Activated CD8-positive, alpha-beta memory T cell treated with anti-CD3 and anti-CD28 coated beads, Interleukin-2, amount 50 U/mL, for 48 hours (primary cell): ENCODE measurements at regions not wholly inside any gene's neighbourhood (a gene's known extent, or its start where the extent isn't known, plus 50 kb on each side); places are given as distances from the start of the nearest gene placed in this dataset.
"Not testable (repeated sequence)": the region's sequence is repeated elsewhere in the genome, so short reads cannot be mapped to it uniquely, and the experiment has no call there.

Source experiments
- DNase-seq: peaks from one replicate; pipeline ENCODE4 v3.0.0-alpha.2; 2020

DNA sequence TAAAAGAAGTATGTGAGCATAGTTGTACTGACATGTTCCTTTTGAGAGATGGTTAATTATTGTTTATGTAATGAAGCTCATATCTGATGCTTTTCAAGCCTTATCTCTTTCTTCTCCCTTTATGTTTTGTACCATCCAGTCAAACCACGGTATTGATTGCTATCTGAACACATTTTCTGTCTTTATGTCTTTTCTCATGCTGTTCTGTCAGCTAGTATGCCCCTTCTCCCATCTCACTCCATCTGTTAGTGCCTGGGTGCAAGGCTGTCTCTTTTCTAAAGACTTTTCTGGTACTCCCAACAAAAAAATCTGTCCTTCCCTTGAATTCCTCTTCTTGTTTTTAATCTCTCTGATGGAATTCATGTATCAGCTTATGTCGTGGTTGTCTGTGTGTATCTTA, 883.8 kb upstream of the IGFBP7 start:
- DNase-seq, result no peak

DNA sequence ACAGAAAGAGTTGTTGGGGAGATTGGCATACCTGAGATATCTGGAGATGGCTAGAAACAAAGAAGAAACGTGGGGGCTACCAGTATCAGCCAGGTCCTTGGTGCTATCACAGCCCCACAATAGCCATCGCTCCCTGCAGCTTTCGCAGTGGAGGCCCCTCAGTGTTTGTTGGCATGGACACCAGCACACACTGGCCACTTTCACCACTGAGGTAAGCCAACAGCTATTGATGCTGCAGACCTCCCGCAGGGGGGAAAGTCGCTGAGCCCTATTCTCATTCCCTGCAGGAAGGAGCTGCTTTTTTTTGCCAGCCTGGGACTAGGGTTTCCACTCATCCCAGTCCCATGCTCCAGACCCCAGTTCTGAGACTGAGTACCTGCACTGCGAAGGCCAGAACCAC, 879.2 kb upstream of the IGFBP7 start:
- DNase-seq, result no peak

DNA sequence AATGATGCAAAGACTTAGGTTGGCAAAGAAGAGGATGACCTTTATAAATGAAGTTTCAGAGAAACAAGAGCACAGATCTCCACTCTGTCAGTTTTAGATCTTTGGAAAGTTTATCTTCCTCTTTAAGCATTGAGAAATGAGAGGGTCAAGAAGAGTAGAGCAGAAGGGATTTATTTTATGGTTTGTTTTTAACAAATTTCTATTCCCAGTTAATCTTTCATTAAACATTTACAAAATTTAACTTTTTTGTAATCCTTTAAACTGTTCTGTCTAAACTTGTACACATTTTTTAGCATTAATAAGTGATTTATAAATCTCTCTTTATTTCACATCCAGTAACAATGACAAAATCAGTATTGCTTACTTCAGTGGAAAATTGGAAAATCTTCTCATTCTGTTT, 875.0 kb upstream of the IGFBP7 start:
- DNase-seq, result no peak

DNA sequence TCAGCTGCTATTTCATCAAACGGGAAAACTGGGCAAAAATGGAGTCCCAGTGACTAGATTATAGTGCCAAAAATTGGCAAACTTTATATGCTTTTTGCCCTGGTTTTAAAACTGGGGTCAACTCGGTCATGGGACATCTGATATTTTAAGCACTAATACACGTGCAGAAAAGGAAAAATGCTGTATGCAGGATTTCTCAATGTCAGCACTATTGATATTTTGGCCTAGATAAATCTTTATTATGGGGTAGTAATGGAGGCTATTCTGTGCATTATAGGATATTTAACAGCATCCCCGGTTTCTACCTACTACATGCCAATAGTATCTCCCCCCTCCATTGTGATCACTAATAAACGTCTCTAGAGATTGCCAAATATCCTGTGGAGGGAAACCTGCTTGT, 870.9 kb upstream of the IGFBP7 start:
- DNase-seq, result no peak

DNA sequence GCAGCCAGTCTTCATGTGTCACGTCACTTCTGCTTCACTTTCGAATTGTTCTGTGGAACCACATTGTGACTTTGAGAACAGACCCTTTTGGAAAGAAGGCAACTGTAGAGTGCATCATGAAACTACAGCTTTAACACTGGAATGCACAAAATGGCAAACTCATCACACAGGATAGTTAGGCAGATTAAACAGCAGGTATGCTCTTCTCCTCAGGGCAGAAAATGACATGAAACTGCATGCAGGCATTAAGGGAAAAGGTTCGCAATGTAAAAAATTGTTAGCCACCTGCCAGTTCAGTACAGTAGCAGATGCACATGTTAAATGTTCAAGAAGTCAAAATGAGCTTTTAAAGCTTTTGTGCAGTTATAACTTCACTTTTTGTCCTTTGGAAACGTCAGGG, 864.6 kb upstream of the IGFBP7 start:
- no peak for DNase-seq

DNA sequence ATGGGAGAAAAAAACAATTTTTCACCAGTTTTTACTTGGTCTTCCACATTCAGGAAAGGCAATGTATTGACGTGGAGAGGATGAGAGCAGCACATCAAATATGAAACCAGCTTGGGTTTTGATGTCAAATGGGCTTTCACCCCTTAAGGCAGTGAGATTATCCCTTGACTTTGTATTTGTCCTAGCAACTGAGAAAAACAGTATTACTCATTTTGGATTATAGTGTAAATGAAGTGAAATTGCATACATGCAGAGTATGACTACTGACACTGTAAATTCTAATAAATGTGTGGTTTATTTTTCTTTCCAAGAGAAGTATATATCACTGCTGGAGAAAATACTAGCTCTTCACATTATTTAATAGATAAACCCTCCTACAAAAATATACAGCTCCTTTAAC, 863.6 kb upstream of the IGFBP7 start:
- DNase-seq, result no peak

DNA sequence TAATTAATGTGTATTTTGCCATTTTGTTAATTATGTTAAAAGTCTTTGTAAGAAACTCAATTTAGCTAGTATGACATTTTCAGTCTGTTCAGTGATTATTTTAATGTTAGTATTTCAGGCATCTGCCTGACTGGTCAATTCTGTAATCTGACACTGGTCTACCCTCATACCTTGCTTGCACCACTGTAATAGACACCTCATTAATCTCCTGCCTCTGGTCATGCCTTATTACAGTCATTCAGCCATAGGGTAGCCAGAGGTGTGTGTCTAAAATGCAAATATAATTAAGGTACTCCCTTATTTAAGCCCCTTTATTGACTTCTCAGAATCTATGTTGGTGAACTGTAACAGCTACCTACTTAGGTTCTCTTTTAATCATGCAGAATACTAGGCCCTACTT, 861.1 kb upstream of the IGFBP7 start:
- DNase-seq, result no peak

DNA sequence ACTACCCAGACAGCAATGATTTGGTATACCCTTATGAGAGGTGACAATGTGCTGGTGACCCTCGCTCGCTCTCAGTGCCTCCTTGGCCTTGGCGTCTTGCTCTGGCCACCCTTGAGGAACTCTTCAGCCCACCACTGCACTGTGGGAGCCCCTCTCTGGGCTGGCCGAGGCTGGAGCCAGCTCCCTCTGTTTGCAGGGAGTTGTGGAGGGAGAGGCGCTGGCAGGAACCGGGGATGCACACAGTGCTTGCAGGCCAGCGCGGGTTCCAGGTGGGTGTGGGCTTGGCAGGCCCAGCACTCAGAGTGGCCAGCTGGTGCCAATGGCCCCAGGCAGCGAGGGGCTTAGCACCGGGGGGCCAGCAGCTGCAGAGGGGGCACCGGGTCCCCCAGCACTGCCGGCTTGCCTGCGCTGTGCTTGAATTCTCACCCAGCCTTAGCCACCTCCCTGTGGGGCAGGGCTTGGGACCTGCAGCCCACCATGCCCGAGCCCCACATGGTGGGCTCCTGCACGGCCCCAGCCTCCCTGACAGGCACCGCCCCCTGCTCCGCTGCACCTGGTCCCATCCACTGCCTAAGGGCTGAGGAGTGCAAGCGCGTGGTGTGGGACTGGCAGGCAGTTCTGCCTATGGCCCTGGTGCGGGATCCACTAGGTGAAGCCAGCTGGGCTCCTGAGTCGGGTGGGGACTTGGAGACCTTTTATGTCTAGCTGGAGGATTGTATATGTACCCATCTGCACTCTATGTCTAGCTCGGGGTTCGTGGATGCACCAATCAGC, 857.0 kb upstream of the IGFBP7 start:
- DNase-seq, result no peak

DNA sequence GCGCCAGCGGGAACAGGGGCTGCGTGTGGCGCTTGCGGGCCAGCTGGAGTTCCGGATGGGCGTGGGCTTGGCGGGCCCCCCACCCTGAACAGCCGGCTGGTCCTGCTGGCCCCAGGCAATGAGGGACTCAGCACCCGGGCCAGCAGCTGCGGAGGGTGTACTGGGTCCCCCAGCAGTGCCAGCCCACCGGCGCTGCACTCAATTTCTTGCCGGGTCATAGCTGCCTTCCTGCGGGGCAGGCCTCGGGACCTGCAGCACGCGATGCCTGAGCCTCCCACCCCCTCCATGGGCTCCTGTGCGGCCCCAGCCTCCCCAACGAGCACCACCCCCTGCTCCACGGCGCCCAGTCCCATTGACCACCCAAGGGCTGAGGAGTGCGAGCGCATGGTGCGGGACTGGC, 855.2 kb upstream of the IGFBP7 start:
- not testable (repeated sequence) for DNase-seq

DNA sequence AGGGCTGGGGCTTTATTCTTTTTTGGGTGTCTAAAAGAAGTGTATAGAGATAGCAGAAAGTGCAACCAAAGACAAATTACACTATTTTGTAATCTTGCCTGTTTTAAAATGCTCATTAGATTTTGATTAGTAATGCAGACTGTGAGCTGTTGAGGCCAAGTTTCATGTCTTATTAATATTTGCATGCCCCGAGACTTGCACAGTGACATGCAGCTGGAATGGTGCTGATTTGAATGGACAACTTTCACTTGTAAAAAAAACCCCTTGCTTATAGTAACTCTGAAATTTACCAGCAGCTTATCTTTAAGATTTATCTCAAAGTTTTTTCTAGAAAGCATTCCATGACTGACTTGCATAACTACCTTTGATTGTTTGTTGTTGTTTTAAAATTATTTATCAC, 835.1 kb upstream of the IGFBP7 start:
- no peak for DNase-seq

DNA sequence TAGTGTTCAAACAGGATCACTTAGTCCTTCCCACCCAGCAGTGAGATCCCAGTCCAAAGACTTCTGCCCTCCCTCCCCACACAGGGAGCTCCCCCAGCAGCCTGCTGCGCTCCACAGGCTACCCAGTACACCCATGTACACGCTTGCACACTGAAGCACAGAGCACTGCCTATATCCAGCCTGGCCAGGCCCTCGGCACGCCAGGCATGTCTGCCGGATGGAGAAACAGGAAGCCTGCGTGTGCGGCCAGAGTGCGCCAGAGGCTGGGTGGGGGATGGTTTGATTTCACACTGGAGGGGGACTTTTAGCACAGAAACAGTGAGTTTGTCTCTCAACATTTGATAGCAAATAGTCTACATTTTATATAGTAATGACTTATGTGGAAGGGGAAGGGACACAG, 833.5 kb upstream of the IGFBP7 start:
- DNase-seq, result no peak

DNA sequence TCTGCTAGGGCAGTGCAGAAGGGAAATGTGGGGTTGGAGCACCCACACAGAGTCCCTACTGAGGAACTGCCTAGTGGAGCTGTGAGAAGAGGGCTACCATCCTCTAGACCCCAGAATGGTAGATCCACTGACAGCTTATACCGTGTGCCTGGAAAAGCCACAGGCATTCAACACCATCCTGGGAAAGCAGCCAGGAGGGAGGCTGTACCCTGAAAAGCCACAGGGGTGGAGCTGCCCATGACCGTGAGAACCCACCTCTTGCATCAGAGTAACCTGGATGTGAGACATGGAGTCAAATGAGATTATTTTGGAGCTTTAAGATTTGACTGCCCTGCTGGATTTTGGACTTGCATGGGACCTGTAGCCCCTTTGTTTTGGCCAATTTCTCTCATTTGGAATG, 827.1 kb upstream of the IGFBP7 start:
- DNase-seq, result not testable (repeated sequence)

DNA sequence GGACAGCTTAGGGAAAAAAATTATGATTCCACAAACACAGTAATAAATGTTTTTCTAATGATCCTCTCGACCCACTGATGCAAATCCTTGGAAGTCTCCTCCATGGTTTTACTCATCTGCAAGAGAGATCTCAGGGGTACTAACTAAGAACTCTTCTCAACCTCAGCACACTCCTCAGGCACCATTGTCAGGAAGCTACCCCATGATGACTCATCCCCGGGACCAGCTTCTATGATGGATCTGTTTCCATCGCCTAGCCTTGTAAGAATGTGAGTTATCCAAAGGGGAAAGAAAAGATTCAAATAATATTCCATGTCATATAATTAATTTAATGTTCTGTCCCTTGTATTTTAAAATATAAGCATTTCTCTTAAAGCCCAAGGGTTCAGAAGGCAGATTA, 816.1 kb upstream of the IGFBP7 start:
- DNase-seq, result no peak

DNA sequence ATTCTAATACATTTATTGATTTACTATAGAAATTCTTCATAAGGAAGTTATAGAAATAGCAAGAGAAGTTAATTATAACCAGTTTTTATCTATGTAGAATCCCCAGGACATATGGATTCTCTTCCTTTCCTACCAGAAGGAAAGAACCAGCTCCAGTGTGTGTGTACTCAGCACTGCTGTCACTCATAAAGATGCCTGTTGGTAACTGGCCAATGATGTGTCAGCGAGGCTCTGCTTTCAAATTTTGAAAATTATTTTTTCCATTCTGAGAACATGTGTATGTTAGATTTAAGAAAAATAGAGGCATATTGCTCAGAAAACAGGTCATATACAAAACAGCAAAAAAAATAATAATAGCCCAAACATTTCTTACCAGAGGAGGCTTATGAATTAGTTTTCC, 814.8 kb upstream of the IGFBP7 start:
- no peak for DNase-seq

DNA sequence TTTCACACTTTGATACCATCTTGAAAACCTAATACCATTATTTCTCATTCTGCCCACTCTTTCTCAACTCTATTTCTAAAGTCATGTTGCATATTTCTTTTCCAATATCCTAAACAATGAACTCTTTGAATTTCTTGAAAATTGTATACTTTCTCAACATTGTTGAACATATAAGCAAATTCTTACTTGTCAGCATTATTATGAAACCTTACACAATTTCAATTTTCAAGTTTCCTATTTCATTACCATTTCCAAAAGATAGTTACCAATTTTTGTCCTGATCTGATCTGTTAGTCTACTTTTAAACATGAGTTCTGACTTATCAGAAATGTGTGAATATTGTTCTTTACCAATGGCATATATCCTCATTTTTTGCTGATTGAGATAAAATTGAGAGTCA, 806.3 kb upstream of the IGFBP7 start:
- DNase-seq, result no peak

DNA sequence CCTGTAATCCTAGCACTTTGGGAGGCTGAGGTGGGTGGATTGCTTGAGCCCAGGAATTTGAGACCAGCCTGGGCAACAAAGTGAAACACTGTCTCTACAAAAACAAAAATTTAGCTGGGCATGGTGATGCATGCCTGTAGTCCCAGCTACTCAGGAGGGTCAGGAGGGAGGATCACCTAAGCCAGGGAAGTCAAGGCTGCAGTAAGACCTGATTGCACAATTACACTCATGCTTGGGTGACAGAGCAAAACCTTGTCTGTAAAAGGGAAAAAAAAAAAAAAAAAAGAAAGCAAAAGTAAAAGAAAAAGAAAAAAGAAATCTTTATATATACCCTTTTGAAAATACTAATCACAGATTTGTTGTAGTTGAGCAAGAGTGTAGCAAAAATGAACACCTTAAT, 801.0 kb upstream of the IGFBP7 start:
- no peak for DNase-seq

DNA sequence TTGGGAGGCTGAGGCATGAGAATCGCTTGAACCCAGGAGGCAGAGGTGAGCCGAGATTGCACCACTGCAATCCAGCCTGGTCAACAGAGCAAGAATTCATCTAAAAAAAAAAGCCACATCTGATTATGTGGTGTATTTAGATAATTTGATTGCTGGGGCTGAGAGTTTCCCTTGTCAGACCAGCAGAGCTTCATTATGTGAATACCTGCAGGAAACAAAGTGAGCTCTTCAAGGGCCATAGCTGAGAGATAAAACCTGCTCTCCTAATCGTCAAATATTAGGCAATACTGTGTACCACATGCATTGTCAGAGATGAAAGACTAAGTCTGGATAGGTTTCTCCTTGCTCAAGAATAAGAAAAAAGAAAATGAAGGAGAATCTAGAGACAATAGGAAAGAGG, 800.0 kb upstream of the IGFBP7 start:
- no peak for DNase-seq

DNA sequence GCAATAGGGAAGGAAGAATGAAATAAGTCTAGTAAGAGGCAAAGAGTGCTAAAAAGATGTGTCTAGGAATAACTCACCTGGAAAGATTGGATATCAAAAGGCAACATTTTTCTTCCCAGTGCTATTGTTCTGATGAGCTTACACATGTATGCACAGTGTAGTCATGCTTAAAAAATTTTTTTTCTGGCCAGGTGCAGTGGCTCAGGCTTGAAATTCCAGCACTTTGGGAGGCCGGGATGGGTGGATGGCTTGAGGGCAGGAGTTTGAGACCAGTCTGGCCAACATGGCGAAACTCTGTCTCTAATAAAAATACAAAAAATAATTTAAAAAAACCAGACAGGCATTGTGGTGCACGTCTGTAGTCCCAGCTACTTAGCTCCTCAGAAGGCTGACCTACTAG, 795.8 kb upstream of the IGFBP7 start:
- DNase-seq, result no peak

DNA sequence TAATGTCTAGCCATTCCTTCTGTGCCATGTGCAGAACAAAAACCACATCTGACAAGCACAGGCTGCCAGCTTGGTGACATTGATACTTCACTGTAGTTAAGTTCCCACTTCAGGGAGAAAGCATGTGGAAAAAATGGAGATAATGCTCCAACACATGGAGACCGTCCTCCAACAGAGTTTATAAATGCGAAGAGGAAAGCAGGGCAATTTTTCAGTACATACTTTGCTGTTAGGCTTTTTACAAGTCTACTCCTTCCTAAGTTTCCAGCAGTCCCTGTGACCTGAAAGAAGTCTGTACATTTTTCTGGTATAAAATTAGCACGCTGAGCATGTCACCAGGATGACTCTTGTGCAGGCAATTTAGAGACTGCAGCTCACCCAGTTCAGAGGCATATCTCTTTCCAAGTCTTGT, 766.9 kb upstream of the IGFBP7 start:
- DNase-seq, result no peak

DNA sequence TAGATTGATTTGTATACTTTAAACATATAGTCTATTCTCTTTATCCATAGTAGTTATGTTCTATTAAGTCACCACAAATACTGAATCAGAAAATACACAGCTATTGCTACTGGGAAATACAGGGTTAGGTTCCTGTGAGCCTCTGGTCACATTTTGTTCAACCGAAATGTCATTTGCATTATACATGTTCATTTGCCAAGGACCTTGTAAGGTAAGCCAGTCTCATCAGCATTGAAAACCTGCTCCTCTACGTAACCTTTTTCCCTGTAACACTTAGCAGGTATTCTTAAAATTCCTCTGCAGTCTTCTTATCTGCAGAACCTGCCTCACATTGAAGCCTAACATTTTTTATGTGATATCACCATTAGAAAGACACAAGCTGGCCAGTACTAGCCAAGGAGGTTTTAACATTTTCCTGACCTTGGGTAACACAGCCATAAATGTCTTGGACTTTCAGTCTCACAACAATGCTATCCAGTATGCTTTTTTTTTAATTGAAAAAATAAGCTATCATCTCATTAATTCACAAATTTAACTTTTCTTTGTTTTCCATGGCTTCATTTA, 765.7 kb upstream of the IGFBP7 start:
- DNase-seq, result no peak

DNA sequence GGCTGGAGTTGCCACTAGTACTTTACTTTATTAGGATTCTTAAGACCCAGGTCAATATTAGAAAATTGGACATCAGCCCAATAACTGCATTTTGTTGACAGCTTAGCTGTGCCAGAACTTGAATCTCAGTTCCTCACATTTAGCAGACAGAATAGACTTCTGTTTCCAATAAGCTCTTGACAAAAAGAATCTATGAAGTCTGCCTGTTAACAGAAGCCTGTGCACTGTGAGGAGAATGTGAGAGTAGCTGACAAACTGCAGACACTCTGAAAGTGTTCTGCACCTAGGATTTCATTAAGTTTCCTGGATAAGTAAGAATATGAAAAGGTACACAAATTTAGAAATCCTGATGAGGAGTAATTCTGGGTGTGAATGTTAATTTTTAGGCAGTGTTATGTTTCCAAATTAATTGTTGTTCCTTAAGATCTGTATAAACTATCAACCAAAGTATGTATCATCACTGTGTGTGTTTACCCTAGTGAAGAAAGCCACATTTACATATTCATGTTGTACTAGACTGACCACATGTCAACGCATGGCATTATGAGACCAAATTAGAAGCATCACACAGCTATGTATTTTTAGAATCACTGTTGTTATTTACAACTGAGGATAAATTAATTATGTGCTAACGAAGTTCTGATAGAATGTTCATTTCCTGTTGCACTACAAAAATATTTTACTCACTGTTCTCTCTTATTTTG, 756.4 kb upstream of the IGFBP7 start:
- DNase-seq, result no peak

DNA sequence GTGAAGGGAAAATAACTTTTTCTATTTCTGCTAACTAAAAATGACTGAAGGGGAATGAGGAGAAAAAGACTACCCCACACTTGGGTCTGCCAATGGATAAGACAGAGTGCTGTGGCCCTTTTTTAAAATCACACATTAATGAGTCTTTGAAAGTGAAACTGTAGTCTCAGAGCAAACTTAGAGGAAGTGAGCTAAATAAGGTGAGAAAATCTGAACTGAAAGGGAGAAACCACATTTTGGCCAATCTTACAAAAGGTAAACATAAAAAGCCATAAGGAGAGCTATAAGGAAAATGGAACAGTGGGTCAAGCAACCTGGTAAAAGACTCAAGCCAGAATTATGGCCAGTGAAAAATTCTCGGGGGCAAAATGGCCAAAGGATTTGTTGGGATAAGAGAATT, 755.1 kb upstream of the IGFBP7 start:
- DNase-seq, result no peak

DNA sequence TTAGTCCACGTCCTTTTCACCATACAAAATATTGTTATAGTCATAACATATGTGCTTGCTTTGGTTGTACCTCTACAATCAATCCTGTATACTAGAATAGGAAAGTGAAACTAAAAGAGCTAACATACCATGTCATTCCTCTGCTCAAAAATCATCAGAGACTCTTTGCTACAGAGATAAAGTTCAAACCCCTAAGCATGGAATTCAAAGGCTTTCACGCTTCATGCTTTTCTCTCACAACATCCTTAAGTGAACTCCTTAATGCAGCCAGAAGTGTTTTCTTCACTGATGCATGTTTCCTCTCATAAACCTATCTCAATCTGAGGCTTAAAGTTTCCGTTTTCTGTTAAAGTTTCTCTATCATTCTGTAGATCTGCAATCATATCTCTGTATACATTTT, 744.6 kb upstream of the IGFBP7 start:
- no peak for DNase-seq

DNA sequence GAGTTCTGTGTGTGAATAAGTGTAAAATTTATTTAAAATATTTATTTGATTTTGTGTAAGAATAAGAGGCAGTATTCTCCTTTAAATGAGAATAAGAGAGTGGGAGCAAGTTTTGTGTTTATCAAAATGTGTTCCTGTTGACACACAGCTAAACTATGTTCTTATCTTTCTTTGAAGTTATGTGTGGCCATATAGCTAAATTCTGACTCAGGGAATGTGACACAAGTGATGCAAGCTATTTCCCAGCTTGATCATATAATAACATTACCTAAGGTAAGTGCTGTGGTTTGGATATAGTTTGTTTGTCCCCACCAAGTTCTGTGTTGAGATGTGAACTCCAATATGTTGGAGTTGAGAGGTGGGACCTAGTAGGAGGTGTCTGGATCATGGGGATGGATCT, 740.0 kb upstream of the IGFBP7 start:
- no peak for DNase-seq

DNA sequence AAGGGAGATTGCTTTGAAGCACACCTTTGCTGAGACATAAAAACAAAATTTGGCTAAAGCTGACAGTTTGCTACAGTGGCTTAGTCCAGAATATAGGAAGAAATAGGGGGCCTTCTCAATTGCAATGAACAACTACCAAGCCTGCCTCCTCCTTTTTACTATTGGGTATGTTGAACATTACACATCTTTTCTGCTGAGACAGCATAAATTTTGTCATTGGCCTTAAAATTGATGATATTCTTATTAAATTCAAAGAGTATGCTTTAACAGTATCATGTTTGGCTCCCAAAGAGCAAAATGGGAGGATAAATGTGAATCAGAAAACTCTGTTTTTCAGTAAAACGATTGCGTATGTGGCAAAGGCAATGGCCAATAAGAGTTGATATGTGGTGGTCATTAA, 721.9 kb upstream of the IGFBP7 start:
- DNase-seq, result no peak
